ENCODE measurements at regions not wholly inside any gene's neighbourhood (a gene's known extent, or its start where the extent isn't known, plus 50 kb on each side); places are given as distances from the start of the nearest gene placed in this dataset.
"Not testable (repeated sequence)": the region's sequence is repeated elsewhere in the genome, so short reads cannot be mapped to it uniquely, and the experiment has no call there.

DNA sequence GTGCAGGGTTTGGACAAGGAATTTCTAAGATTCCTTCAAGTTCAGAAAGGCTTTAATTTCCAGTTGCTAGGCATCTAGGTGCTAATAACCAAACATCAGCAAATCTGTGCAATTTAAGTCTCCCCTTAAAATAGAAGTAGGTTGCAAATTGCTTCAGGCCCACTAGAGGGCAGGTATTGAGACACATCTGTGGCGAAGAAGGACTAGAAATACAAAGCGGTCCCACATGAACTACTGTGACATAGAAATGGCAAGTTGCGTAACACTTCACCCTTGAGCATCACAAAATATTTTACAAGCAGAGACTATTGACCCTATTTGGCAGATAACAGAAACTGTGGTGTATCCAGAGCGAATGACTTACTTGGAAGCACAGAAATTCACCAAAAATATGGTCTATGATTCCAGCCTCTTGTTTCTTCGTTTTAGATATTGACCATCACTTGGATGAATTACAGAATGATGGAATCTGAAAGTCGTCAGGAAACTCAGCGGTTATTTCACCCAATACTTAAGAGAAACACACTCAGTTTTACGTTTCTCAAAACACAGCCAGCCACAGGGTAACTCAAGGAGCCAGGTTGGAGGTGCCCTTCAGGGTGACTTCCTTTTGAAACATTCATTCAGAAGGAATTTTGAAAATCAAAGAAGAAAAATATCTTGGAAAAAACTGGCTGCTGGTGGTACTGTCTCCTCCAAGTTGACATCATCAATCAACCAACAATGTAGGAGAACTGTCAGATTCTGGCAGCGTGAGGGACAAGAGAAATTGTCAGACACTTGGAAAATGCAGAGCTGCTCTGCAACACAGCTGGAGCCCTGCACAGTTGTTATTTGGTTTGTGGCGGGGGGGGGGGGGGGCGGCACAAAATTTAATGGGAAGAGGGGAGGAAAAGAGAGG, 256.3 kb upstream of the MINDY3 start:
- intact Hi-C loops (cut with micrococcal nuclease) = loop anchor here (1.0 to 10.0 kb wide), 2 partner anchors 408 to 693 kb away; partner anchors contain the start of gene C1QL3

GRCh38 chr10:16117305-16117695, 257.0 kb upstream of the MINDY3 start:
- intact Hi-C loops (cut with micrococcal nuclease) = loop anchor here (10.0 kb wide), 1 partner anchor 408 kb away; the partner anchor contains the start of gene C1QL3

GRCh38 chr10:16119445-16119844, 259.1 kb upstream of the MINDY3 start:
- intact Hi-C loops (cut with micrococcal nuclease) = loop anchor here (10.0 kb wide), 1 partner anchor 405 kb away; the partner anchor contains the start of gene C1QL3

DNA sequence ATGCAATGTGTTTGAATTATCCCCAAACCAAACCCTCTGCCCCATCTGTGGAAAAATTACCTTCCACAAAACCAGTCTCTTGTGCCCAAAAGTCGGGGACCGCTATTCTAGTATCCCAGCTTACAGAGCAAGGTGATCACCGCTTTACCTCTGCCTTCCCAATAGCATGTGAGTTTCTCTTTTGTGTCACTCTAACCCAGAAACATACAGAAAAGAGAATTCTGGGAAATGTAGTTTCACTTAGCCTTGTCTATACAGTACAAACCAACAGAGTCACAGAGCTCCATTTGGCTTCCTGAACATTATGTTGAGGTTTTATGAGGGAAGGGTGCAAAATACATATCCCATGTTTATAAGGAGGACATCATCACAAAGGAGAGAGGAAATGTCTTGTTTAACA, 260.3 kb upstream of the MINDY3 start:
- intact Hi-C loops (cut with micrococcal nuclease) = no loop called here

- intact Hi-C loops (cut with micrococcal nuclease) = no loop called here
Observed at GRCh38 chr10:16141499-16141898, 281.2 kb upstream of the MINDY3 start.

GRCh38 chr10:16146993-16147392, 286.7 kb upstream of the MINDY3 start:
- intact Hi-C loops (cut with micrococcal nuclease) = no loop called here

DNA sequence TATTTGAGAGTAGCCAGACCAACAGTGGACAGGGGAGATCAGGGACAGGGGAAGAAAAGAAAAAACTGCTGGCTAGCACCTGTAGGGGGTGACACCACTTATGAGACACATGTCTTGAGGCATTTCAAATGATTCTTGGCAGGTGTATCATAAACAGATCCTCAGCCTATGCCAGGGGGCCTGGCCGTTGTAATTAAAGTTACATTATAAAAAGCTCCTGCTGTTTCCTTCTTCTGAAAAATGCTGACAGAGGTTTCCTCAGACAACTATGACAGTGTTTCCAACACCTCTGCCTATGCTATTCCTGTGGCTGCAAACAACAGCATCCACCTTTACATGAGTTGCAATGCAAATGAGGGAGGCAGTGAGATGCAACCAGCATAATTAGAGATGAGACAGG, 281.0 kb upstream of the PTER start:
- intact Hi-C loops (cut with micrococcal nuclease) = no loop called here

DNA sequence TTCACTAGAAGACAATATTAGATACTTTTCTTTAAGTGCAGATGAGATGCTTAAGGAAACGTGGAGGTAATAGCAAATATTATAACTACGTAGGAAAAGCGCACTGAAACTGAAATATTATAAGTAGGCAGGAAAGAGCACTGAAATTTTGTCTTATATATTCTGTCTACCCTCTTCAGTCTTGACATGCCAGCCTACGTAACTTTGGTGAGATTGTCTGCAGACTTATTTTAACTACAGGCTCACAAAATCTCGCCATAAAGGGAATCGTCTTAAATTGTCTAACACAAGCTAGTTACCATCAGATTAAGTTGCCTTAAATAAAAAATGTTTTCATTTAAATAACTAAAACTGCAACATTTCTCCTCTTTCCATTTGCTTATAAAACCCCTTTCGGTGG, 280.1 kb upstream of the PTER start:
- intact Hi-C loops (cut with micrococcal nuclease) = no loop called here

- intact Hi-C loops (cut with micrococcal nuclease) = not testable (repeated sequence)
Observed at GRCh38 chr10:16165067-16165466, 271.7 kb upstream of the PTER start.

DNA sequence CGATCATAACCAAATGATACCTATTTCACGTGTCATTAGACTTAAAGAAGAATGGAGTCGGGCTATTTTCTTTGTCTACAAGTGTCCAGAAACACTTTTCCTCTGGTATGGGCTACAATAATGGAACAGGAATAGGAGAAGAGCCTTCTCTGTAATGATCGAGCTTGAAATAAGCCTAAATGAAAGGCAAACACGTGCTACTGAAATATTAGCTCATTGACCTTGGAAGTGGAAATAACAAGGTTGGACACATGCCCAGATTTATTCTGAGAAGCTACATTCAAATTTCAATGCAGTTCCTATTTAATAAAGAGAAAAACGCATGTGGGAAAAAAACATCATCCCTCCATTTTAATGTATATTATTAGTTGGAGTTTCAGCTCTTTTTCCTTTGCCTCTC, 254.7 kb upstream of the PTER start:
- intact Hi-C loops (cut with micrococcal nuclease) = no loop called here

- intact Hi-C loops (cut with micrococcal nuclease) = no loop called here
Observed at GRCh38 chr10:16182688-16183087, 254.1 kb upstream of the PTER start.

- intact Hi-C loops (cut with micrococcal nuclease) = no loop called here
Observed at GRCh38 chr10:16184096-16184597, 252.7 kb upstream of the PTER start.

DNA sequence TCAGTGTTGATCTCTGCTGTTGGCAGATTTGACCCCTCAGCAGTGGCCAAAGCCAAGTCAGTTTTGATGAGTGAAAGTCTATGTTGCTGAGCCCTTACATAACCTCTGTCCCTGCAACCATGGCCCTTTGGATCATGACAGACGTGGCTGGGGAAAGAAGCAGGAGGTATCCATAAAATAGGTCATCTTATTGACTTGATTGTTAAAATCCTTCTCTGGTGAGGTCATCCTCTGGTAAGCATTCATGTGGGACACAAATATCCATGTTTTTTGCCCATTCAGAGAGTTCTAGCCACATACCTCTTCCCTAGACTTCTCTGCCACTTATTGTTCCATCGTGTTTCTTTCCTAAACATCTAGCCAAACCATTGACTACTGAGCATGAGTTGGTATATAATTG, 251.9 kb upstream of the PTER start:
- intact Hi-C loops (cut with micrococcal nuclease) = no loop called here

DNA sequence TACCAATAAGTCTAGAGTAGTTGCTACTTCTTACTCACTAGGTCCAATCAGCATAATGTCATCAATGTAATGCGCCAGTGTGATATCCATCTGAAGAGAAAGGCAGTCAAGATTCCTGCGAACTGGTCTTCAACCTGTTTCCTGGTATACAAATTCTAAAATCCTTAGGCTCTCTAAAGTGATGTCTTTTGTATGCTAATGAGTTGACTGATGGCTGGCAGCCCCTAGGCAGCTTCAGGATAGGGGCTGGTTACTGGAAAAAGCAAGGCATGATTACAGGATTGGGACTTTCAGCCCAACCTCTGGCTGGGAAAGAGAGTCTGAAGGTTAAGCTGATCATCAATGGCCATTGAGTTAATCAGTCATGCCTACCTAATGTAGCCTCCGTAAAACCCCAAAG, 250.2 kb upstream of the PTER start:
- intact Hi-C loops (cut with micrococcal nuclease) = no loop called here

DNA sequence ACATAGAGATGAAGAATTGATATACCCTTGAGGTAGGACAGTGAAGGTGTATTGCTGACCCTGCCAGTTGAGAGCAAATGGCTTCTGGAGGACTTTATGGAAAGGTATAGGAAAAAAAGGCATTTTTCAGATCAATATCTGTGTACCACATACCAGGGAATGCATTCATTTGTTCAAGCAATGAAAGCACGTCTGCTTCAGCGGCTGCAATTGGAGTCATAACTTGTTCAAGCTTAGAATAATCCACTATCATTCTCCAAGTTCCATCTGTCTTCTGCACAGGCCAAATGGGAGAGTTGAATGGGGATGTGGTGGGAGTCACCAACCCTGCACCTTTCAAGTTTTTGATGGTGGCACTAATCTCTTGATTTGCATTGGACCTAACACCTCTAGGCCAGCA, 249.6 kb upstream of the PTER start:
- intact Hi-C loops (cut with micrococcal nuclease) = no loop called here

- intact Hi-C loops (cut with micrococcal nuclease) = loop anchor here (10.0 kb wide), 1 partner anchor 832 kb away; no protein-coding TSS in a partner anchor
Observed at GRCh38 chr10:16192337-16192736, 244.5 kb upstream of the PTER start.

GRCh38 chr10:16193241-16193640, 243.6 kb upstream of the PTER start:
- intact Hi-C loops (cut with micrococcal nuclease) = loop anchor here (10.0 kb wide), 1 partner anchor 832 kb away; no protein-coding TSS in a partner anchor

- intact Hi-C loops (cut with micrococcal nuclease) = loop anchor here (1.0 to 10.0 kb wide), 3 partner anchors 241 to 830 kb away; no protein-coding TSS in a partner anchor
Observed at GRCh38 chr10:16195178-16195769, 241.5 kb upstream of the PTER start.

GRCh38 chr10:16195894-16196293, 240.9 kb upstream of the PTER start:
- intact Hi-C loops (cut with micrococcal nuclease) = loop anchor here (1.0 to 10.0 kb wide), 3 partner anchors 240 to 829 kb away; no protein-coding TSS in a partner anchor

DNA sequence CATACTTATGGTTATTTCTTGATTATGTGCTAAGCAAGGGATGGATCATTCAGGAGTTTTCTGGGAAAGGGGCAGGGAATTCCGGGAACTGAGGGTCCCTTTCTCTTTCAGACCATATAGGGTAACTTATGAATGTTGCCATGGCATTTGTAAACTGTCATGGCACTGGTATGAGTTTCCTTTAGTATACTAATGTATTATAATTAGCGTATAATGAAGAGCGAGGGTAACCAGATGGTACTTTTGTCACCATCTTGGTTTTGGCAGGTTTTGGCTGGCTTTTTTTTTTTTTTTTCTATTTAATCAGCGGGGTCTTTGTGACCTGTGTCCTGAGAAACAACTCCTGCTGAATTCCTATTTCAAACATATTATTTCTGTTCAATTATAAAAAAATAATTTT, 237.6 kb upstream of the PTER start:
- intact Hi-C loops (cut with micrococcal nuclease) = loop anchor here (5.0 to 10.0 kb wide), 2 partner anchors 578 to 826 kb away; no protein-coding TSS in a partner anchor

DNA sequence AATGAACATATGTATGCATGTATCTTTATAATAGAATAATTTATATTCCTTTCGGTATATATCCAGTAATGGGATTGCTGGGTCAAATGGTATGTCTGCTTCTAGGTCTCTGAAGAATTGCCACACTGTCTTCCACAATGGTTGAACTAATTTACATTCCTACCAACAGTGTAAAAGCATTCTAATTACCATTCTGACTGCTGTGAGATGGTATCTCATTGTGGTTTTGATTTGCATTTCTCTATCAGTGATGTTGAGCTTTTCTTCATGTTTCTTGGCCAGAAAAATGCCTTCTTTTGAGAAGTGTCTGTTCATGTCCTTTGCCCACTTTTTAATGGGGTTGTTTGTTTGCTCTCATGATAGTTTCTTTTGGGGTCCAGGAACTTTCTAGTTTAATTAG, 213.2 kb upstream of the PTER start:
- intact Hi-C loops (cut with micrococcal nuclease) = not testable (repeated sequence)

DNA sequence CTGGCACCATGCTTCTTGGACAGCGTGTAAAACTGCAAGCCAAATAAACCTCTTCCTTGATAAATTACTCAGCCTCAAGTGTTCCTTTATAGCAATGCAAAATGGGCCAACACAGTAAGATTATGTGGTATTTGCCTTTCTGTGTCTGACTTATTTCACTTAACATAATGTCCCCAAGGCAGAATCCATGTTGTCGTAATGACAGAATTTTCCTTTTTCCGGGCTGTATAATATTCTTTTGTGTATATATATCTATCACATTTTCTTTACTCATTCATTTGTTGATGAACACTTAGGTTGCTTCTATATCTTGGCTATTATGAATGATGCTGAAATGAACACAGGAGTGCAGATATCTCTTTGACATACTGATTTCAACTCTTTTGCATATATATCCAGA, 209.1 kb upstream of the PTER start:
- intact Hi-C loops (cut with micrococcal nuclease) = no loop called here

All from T-helper 1 cell treated with Interleukin-12 subunit alpha and Interleukin-12 subunit beta and Interleukin-4 antibody, amounts not matched to agents 30 ng/mL and 1 ng/mL, for 36 hours (primary cell).